Endothelial cell of umbilical vein (primary cell): ENCODE measurements at regions not wholly inside any gene's neighbourhood (a gene's known extent, or its start where the extent isn't known, plus 50 kb on each side); places are given as distances from the start of the nearest gene placed in this dataset.

Experiments used
- BruUV-seq: library from RNA; stranded (reverse); fragments of 400-500 nt; replicated peaks from 2 replicates; lab custom pipeline; 2021; lab: Mats Ljungman, UMichigan
- CTCF ChIA-PET: fragments of 300-600, 350-600 bp; sonication (Branson Sonifier 250); formaldehyde crosslinking; loops from one replicate; lab custom pipeline; 2021; ENCODE audit warnings: antibody characterized with exemption, inconsistent platforms; lab: Charles Lee
- POLR2A ChIA-PET: fragments of 300-600, 350-600 bp; sonication (Branson Sonifier 250); formaldehyde crosslinking; loops from one replicate; lab custom pipeline; 2021; ENCODE audit warnings: antibody characterized with exemption, inconsistent platforms; lab: Charles Lee
- DNase-seq: peaks from one replicate; pipeline ENCODE4 v3.0.0-alpha.2; 2011; ENCODE audit warnings: low read depth, low spot score
- FAIRE-seq: peaks from 2 replicates; lab custom pipeline; 2011; peaks lifted over from hg19 to GRCh38; lab: Jason Lieb, UNC
- H2AFZ ChIP-seq: 2 replicates; pipeline ENCODE4 v1.6.0; 2012; ENCODE audit warnings: low read depth, low read length, control low read depth, inconsistent platforms
- H3K27ac ChIP-seq: 2 replicates; pipeline ENCODE4 v1.5.1; 2011; ENCODE audit warnings: low read depth, mild to moderate bottlenecking, control low read depth, low read length, moderate library complexity; ENCODE audit not compliant: insufficient read depth
- H3K27me3 ChIP-seq, 2 experiments: 2 replicates each; pipeline versions ENCODE4 v1.6.0 to v1.6.1; 2011; ENCODE audit warnings: low read length in 2 of 2, mixed read lengths in 1 of 2; ENCODE audit not compliant: control insufficient read depth in 2 of 2, insufficient read depth in 2 of 2
- H3K36me3 ChIP-seq, 2 experiments: 2 replicates in 1 of 2; 3 replicates in 1 of 2; pipeline ENCODE4 v1.5.1; 2011; ENCODE audit warnings: low read length in 2 of 2, mild to moderate bottlenecking in 1 of 2, moderate library complexity in 1 of 2; ENCODE audit not compliant: control insufficient read depth in 2 of 2, insufficient read depth in 2 of 2; ENCODE audit errors: extremely low read depth in 1 of 2
- H3K4me1 ChIP-seq: 3 replicates; pipeline ENCODE4 v1.5.1; 2011; ENCODE audit warnings: mild to moderate bottlenecking, low read length; ENCODE audit not compliant: control insufficient read depth, insufficient read depth; ENCODE audit errors: extremely low read depth
- H3K4me2 ChIP-seq: 2 replicates; pipeline ENCODE4 v1.6.1; 2011; ENCODE audit warnings: low read length, control low read depth, mixed read lengths; ENCODE audit not compliant: insufficient read depth
- H3K4me3 ChIP-seq, 3 experiments: fragments of 200-600 bp in 1 of 3; sonication (generic), shearing (Covaris generic) in 1 of 3; replicated peaks in 1 of 3; 2 replicates each; pipeline ENCODE4 v1.5.1; 2011 to 2016; ENCODE audit warnings: control low read depth in 3 of 3, low read length in 3 of 3, mild to moderate bottlenecking in 2 of 3, inconsistent platforms in 1 of 3, low read depth in 1 of 3, moderate library complexity in 1 of 3; ENCODE audit not compliant: insufficient read depth in 1 of 3
- H3K79me2 ChIP-seq: 2 replicates; pipeline ENCODE4 v1.6.0; 2012; ENCODE audit warnings: low read length, inconsistent platforms; ENCODE audit not compliant: control insufficient read depth, insufficient read depth
- H3K9ac ChIP-seq: replicated peaks from 2 replicates; pipeline ENCODE3; 2011; ENCODE audit warnings: low read length, control low read depth; ENCODE audit not compliant: insufficient read depth; ENCODE audit errors: extremely low read depth
- H3K9me1 ChIP-seq: replicated peaks from 3 replicates; pipeline ENCODE4 v1.6.0; 2011; ENCODE audit warnings: mild to moderate bottlenecking, low read length; ENCODE audit not compliant: control insufficient read depth, insufficient read depth; ENCODE audit errors: extremely low read depth
- H3K9me3 ChIP-seq: replicated peaks from 2 replicates; pipeline ENCODE4 v1.5.1; 2012; ENCODE audit warnings: low read length, inconsistent platforms; ENCODE audit not compliant: control insufficient read depth, insufficient read depth
- H4K20me1 ChIP-seq: replicated peaks from 2 replicates; pipeline ENCODE3; 2011; ENCODE audit warnings: mild to moderate bottlenecking, low read length; ENCODE audit not compliant: control insufficient read depth, insufficient read depth; ENCODE audit errors: extremely low read depth
- EZH2 ChIP-seq: IDR thresholded peaks from 2 replicates; pipeline ENCODE4 v1.6.1; 2012; ENCODE audit warnings: borderline replicate concordance, low read depth, mild to moderate bottlenecking, moderate library complexity, low read length, inconsistent platforms; ENCODE audit not compliant: severe bottlenecking
- FOS ChIP-seq: IDR thresholded peaks from 2 replicates; pipeline ENCODE4 v1.6.1; 2011; ENCODE audit warnings: mild to moderate bottlenecking, low read length, moderate library complexity, borderline replicate concordance; ENCODE audit not compliant: insufficient read depth
- GATA2 ChIP-seq: IDR thresholded peaks from 2 replicates; pipeline ENCODE4 v1.7.0; 2011; ENCODE audit warnings: low read depth, mild to moderate bottlenecking, moderate library complexity, mixed read lengths, low read length; ENCODE audit not compliant: insufficient read length, insufficient read depth
- JUN ChIP-seq: IDR thresholded peaks from 2 replicates; pipeline ENCODE4 v1.6.1; 2011; ENCODE audit warnings: borderline replicate concordance, low read depth; ENCODE audit not compliant: insufficient read length, insufficient read depth
- MYC ChIP-seq: IDR thresholded peaks from one replicate; pipeline ENCODE4 v1.6.1; 2011; ENCODE audit warnings: mild to moderate bottlenecking, low read depth, low read length
- POLR2A ChIP-seq: IDR thresholded peaks from 2 replicates; pipeline ENCODE4 v1.6.1; 2012; ENCODE audit warnings: low read depth, mild to moderate bottlenecking, control low read depth, low read length
- POLR2AphosphoS5 ChIP-seq: IDR thresholded peaks from 2 replicates; pipeline ENCODE4 v1.6.1; 2012; ENCODE audit warnings: low read depth, mild to moderate bottlenecking, control low read depth, low read length, moderate library complexity; ENCODE audit not compliant: insufficient read depth
- dilution Hi-C: fragments of 300-500 bp; cut with MboI; formaldehyde crosslinking; loops from one replicate; pipeline ENCODE4 v1.15.0; 2019; ENCODE audit warnings: low sequenced_read_pairs; ENCODE audit not compliant: extremely low pct_ligation_motif_present
- intact Hi-C: fragments of 100-400 bp; cut with micrococcal nuclease; formaldehyde crosslinking; loops from one replicate; pipeline ENCODE4 v1.10.0; 2022
- TF ChIP-seq, protein P1 (sequence below), 2 donors: IDR thresholded peaks; 1 replicate in 1 of 2; 2 replicates in 1 of 2; pipeline ENCODE4 v1.5.1; 2011; ENCODE audit warnings: low read length in 2 of 2, mild to moderate bottlenecking in 2 of 2, moderate library complexity in 2 of 2, control low read depth in 1 of 2, inconsistent platforms in 1 of 2, low read depth in 1 of 2; ENCODE audit not compliant: insufficient read depth in 1 of 2; ENCODE audit errors: extremely low read depth in 1 of 2
- TF ChIP-seq, protein P2 (sequence below): IDR thresholded peaks from 2 replicates; pipeline ENCODE4 v1.6.1; 2011; ENCODE audit not compliant: insufficient read depth, insufficient read length

DNA sequence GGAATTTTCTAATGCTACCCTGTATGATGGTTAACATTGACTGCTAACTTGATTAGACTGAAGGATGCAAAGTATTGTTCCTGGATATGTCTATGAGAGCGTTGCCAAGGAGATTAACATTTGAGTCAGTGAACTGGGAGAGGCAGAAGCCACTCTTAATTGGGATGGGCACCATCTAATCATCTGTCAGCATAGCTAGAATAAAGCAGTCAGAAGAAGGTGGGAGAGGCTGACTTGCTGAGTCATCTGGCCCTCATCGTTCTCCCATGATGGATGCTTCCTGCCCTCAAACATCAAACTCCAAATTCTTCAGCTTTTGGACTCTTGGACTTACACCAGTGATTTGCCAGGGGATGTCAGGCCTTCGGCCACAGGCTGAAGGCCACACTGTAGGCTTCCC is 878.5 kb downstream of the PCDH7 start:
- Histone ChIP-seq H3K9me3 (no peaks in the 10 kb centered on the region), H3K27ac (no peak overlapping the region), H3K36me3 (no peaks in the 10 kb centered on the region), H3K79me2 (no peaks in the 10 kb centered on the region), H2AFZ (no peak overlapping the region), H4K20me1 (no peaks in the 10 kb centered on the region), H3K4me2 (no peak overlapping the region), H3K4me3 (no peak overlapping the region), H3K9ac (no peak overlapping the region), H3K27me3 (no peaks in the 10 kb centered on the region), H3K9me1 (no peaks in the 10 kb centered on the region), H3K4me1 (no peaks in the 10 kb centered on the region)
- POLR2A ChIA-PET: no interaction called here
- FAIRE-seq (no peak), DNase-seq (no peak)
- dilution Hi-C loops (no loop called here), intact Hi-C loops (no loop called here)
- no TSS peak for BruUV-seq
- CTCF ChIA-PET: interaction anchor here (1.2 kb wide), 2 partner anchors 9 to 10 kb away, joined by 3 read pairs; no protein-coding TSS in a partner anchor
- TF ChIP-seq, protein P1, sequence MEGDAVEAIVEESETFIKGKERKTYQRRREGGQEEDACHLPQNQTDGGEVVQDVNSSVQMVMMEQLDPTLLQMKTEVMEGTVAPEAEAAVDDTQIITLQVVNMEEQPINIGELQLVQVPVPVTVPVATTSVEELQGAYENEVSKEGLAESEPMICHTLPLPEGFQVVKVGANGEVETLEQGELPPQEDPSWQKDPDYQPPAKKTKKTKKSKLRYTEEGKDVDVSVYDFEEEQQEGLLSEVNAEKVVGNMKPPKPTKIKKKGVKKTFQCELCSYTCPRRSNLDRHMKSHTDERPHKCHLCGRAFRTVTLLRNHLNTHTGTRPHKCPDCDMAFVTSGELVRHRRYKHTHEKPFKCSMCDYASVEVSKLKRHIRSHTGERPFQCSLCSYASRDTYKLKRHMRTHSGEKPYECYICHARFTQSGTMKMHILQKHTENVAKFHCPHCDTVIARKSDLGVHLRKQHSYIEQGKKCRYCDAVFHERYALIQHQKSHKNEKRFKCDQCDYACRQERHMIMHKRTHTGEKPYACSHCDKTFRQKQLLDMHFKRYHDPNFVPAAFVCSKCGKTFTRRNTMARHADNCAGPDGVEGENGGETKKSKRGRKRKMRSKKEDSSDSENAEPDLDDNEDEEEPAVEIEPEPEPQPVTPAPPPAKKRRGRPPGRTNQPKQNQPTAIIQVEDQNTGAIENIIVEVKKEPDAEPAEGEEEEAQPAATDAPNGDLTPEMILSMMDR (IDR thresholded peaks at IDR 0.05; ENCODE audit: extremely low read depth in 1 of 2, insufficient read depth in 1 of 2, low read depth in 1 of 2, low read length in 2 of 2): no peak
- TF ChIP-seq EZH2 (no peak), FOS (no peak), GATA2 (no peak), MYC (no peak), JUN (no peak), POLR2A (no peak), POLR2AphosphoS5 (no peak)
- TF ChIP-seq, protein P2, sequence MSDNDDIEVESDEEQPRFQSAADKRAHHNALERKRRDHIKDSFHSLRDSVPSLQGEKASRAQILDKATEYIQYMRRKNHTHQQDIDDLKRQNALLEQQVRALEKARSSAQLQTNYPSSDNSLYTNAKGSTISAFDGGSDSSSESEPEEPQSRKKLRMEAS: no peak
